ENCODE measurements at regions not wholly inside any gene's neighbourhood (a gene's known extent, or its start where the extent isn't known, plus 50 kb on each side); places are given as distances from the start of the nearest gene placed in this dataset.

DNA sequence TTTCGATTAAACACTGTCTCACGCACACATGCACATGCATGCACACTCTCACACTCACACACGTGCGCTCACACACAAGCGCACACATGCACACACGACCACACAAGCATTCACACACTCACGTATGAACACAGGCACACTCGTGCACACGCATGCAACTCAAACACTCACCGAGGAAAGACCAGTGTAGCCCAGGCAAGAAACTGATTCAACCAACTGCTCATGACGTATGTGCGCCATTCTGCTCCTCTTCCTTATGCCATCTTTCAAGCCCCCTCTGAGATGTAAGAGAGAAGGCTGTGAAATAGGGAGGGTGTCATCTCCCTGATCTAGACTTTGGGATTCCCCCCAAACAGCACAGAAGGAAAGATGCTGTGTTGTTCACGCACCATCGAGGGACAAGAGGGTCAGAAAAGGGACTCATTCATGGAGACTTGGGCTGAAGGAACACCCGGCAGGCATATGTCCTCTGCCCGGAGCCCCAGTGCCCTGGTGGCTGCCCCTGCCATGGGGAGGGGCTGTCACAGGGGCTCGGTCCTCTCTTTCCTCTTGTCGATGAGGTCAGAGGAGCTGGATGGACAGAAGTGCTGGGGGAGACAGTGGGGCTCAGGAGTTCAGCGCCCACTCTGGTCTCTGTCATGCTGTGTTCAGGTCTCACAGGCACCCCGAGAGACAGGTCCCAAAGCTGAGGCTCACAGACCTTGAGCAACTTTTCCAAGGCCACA is 130.1 kb upstream of the SHH start:
- H2BK15ac ChIP-seq (ENCODE audit: low read depth, low read length) = no peak overlapping the region
- H3K56ac ChIP-seq (ENCODE audit: extremely low read depth, insufficient read depth, low read length) = no peak overlapping the region
- no peak overlapping the region for H4K91ac ChIP-seq (ENCODE audit: insufficient read depth, low read depth, low read length)
- H2AFZ ChIP-seq (replicated peaks; ENCODE audit: low read length, poor library complexity) = no peak overlapping the region
- H4K5ac ChIP-seq (ENCODE audit: low read depth, low read length) = no peak overlapping the region
- no peaks in the 10 kb centered on the region for H3K9me1 ChIP-seq (ENCODE audit: insufficient read depth, low read length)
- peaks cover 2% of the 10 kb centered on the region; the same call in 1 of the 2 replicates for H3K4me1 ChIP-seq (ENCODE audit: control insufficient read depth, insufficient read depth, low read length)
- POLR2A ChIA-PET (ENCODE audit: unreplicated experiment) = no interaction called here
- no peak overlapping the region for H3K18ac ChIP-seq (ENCODE audit: low read depth, low read length)
- H2AK9ac ChIP-seq (replicated peaks; ENCODE audit: low read depth, low read length, poor library complexity) = no peak overlapping the region
- WGBS, 2 experiments (ENCODE audit: extremely low coverage in 2 of 2, insufficient read length in 1 of 2) = 74% methylated on average over 9 of the region's 20 CpGs; no CpG with 5 or more reads in 1 of the 2 experiments
- BruUV-seq (replicated peaks) = no TSS peak
- dilution Hi-C loops (cut with HindIII; ENCODE audit: low sequenced_read_pairs, unreplicated experiment) = no loop called here
- no peaks in the 10 kb centered on the region for H3K36me3 ChIP-seq (ENCODE audit: control insufficient read depth, insufficient read depth, low read length)
- no peak for TF ChIP-seq SMC3 (IDR thresholded peaks at IDR 0.05; ENCODE audit: low read depth, low read length)
- TF ChIP-seq, protein P1, sequence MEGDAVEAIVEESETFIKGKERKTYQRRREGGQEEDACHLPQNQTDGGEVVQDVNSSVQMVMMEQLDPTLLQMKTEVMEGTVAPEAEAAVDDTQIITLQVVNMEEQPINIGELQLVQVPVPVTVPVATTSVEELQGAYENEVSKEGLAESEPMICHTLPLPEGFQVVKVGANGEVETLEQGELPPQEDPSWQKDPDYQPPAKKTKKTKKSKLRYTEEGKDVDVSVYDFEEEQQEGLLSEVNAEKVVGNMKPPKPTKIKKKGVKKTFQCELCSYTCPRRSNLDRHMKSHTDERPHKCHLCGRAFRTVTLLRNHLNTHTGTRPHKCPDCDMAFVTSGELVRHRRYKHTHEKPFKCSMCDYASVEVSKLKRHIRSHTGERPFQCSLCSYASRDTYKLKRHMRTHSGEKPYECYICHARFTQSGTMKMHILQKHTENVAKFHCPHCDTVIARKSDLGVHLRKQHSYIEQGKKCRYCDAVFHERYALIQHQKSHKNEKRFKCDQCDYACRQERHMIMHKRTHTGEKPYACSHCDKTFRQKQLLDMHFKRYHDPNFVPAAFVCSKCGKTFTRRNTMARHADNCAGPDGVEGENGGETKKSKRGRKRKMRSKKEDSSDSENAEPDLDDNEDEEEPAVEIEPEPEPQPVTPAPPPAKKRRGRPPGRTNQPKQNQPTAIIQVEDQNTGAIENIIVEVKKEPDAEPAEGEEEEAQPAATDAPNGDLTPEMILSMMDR (conservative IDR thresholded peaks at IDR 0.05; ENCODE audit: low read depth, low read length) = no peak
- H3K27me3 ChIP-seq (ENCODE audit: control insufficient read depth, insufficient read depth, low read length) = no peaks in the 10 kb centered on the region
- H3K14ac ChIP-seq (replicated peaks; ENCODE audit: low read depth, low read length) = no peak overlapping the region
- no peak overlapping the region for H4K8ac ChIP-seq (ENCODE audit: low read depth in 2 of 2, low read length in 2 of 2)
- no peaks in the 10 kb centered on the region for H4K20me1 ChIP-seq (ENCODE audit: insufficient read depth, low read length)
- H3K23ac ChIP-seq (ENCODE audit: low read depth, low read length) = no peak overlapping the region
- no peak overlapping the region for H3K4me2 ChIP-seq (ENCODE audit: low read depth, low read length)
- intact Hi-C loops (cut with micrococcal nuclease) = no loop called here
- no peak overlapping the region for H2BK5ac ChIP-seq (ENCODE audit: low read depth, low read length, poor library complexity, severe bottlenecking)
- ATAC-seq (ENCODE audit: low read depth) (no peak), DNase-seq (no peak)
- H2AK5ac ChIP-seq (ENCODE audit: low read depth, low read length) = no peak overlapping the region
- no peak overlapping the region for H3K27ac ChIP-seq (ENCODE audit: insufficient read depth, low read length)
- no peak overlapping the region for H3K9ac ChIP-seq (ENCODE audit: low read depth, low read length)
- in situ Hi-C loops (cut with MboI; ENCODE audit: low sequenced_read_pairs) = no loop called here
- no peak overlapping the region for H3K4ac ChIP-seq (ENCODE audit: low read depth, low read length)
- H3K4me3 ChIP-seq (ENCODE audit: insufficient read depth, low read depth, low read length) = no peak overlapping the region
- H3K9me3 ChIP-seq (ENCODE audit: control insufficient read depth, insufficient read depth, low read length) = peaks cover 11% of the 10 kb centered on the region
- no peak overlapping the region for H2BK120ac ChIP-seq (ENCODE audit: low read depth, low read length)
- H2BK20ac ChIP-seq (ENCODE audit: low read depth, low read length) = no peak overlapping the region
- H3K79me1 ChIP-seq (ENCODE audit: low read depth in 1 of 2, low read length in 2 of 2) = no peaks in the 10 kb centered on the region
- CTCF ChIA-PET = no interaction called here
